ENCODE measurements at regions not wholly inside any gene's neighbourhood (a gene's known extent, or its start where the extent isn't known, plus 50 kb on each side); places are given as distances from the start of the nearest gene placed in this dataset.

DNA sequence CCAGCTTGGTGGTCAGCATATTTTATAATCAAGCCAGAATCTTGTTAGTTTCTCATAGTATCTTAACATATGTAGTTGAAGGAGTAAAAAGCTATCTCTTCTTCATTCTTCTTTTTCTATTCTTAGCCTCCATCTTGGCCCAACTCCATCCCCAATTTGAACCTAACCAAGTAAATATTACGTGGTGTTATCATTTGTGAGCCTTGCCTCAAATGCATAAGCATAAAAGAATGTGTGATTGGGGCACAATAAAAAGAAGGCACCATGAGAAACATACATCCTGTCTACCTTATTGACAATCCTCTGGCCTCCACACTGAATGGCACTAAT lies 181.4 kb upstream of the BMP4 start:
- intact Hi-C loops (cut with DNase I) = no loop called here
- ATAC-seq (no peak), DNase-seq (no peak)
- no peak overlapping the region for H3K4me3 ChIP-seq
- no peaks in the 10 kb centered on the region for H3K27me3 ChIP-seq
- 10% methylated on average over 1 of the region's 1 CpG for whole genome bisulfite sequencing (ENCODE audit: insufficient coverage, low coverage, low lambda C conversion rate, missing lambda C conversion rate)
- peak overlapping the region in 1 of 3 donors; percentile 38 for H3K27ac ChIP-seq
- no peaks in the 10 kb centered on the region for H3K36me3 ChIP-seq
- no peaks in the 10 kb centered on the region for H3K9me3 ChIP-seq
- H3K4me1 ChIP-seq = peaks cover 0 to 23% (median 0%) of the 10 kb centered on the region in 4 donors
- no peak for TF ChIP-seq POLR2A (IDR thresholded peaks at IDR 0.05)
- TF ChIP-seq, protein P1, sequence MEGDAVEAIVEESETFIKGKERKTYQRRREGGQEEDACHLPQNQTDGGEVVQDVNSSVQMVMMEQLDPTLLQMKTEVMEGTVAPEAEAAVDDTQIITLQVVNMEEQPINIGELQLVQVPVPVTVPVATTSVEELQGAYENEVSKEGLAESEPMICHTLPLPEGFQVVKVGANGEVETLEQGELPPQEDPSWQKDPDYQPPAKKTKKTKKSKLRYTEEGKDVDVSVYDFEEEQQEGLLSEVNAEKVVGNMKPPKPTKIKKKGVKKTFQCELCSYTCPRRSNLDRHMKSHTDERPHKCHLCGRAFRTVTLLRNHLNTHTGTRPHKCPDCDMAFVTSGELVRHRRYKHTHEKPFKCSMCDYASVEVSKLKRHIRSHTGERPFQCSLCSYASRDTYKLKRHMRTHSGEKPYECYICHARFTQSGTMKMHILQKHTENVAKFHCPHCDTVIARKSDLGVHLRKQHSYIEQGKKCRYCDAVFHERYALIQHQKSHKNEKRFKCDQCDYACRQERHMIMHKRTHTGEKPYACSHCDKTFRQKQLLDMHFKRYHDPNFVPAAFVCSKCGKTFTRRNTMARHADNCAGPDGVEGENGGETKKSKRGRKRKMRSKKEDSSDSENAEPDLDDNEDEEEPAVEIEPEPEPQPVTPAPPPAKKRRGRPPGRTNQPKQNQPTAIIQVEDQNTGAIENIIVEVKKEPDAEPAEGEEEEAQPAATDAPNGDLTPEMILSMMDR (IDR thresholded peaks at IDR 0.05) = no peak

DNA sequence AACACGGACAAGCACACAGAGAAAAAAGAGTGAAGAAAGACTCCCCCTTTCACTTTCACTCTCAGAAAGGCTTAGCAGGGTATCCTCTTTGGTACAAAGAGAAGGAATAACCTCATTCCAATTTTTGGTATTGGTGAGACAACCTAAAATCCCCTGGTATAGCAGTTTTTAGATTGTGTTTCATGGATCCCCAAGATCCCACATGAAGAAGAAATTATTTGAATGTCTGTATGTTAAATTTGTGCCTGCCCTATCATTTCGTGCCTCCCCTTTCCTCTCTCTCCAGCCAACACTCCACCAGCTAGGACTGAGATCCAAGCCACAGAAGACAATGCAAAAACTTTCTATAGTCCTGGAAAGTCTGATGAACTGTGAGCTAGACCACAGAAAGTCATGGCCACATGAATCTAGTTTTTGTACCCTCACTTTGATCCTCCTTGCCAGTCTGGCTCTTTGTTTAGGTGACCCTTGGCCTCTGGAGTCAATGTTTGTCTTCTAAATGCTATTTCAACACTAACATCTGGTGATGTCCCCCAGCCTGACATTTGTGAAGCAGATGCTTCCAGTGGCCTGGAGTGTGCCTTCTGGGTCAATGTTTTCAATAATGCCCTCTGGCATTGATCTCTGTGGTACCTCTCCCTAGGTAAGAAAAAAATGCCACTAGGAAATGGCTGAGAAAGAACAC lies 181.9 kb upstream of the BMP4 start:
- WGBS (ENCODE audit: insufficient coverage, low coverage, low lambda C conversion rate, missing lambda C conversion rate) = 12% methylated on average over 2 of the region's 2 CpGs
- peak overlapping the region in 1 of 3 donors; percentile 38 for H3K27ac ChIP-seq

DNA sequence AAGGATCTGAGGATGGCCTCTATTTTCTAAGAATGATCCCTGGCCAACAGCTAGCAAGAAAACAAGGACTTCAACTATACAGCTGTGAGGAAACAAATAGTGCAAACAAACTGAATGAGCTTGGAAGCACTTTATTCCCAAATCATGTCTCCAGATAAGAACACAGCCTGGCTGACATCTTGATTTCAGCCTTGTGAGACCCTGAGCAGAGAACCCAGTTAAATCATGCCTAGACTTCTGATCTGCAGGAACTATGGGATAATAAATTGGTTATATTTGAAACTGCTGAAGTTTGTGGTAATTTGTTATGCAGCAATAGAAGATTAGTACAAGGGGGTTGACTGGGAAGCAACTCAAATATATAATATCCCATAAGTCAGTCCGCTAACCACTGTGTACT lies 183.9 kb upstream of the BMP4 start:
- Histone ChIP-seq H3K27ac (no peak overlapping the region), H3K36me3 (no peaks in the 10 kb centered on the region), H3K9me3 (no peaks in the 10 kb centered on the region), H3K4me1 (peaks cover 0 to 13% (median 0%) of the 10 kb centered on the region in 4 donors), H3K4me3 (no peak overlapping the region), H3K27me3 (no peaks in the 10 kb centered on the region)
- ATAC-seq (no peak), DNase-seq (no peak)
- no peak for TF ChIP-seq POLR2A (IDR thresholded peaks at IDR 0.05)
- TF ChIP-seq, protein P1 (IDR thresholded peaks at IDR 0.05) = no peak
- intact Hi-C loops (cut with DNase I) = no loop called here
- WGBS (ENCODE audit: insufficient coverage, low coverage, low lambda C conversion rate, missing lambda C conversion rate) = 90% methylated on average over 1 of the region's 1 CpG

More for the DNA sequence above, 181.9 kb upstream of the BMP4 start:
- TF ChIP-seq, protein P1 (IDR thresholded peaks at IDR 0.05) = no peak
- no peak for TF ChIP-seq POLR2A (IDR thresholded peaks at IDR 0.05)
- intact Hi-C loops (cut with DNase I) = no loop called here
- Histone ChIP-seq H3K9me3 (no peaks in the 10 kb centered on the region), H3K27me3 (no peaks in the 10 kb centered on the region), H3K4me1 (peaks cover 0 to 23% (median 0%) of the 10 kb centered on the region in 4 donors), H3K36me3 (no peaks in the 10 kb centered on the region), H3K4me3 (no peak overlapping the region)
- DNase-seq (peak in 2 of 3 donors; percentile 49 to 54), ATAC-seq (peak; percentile 84 to 97 (median 88))

DNA sequence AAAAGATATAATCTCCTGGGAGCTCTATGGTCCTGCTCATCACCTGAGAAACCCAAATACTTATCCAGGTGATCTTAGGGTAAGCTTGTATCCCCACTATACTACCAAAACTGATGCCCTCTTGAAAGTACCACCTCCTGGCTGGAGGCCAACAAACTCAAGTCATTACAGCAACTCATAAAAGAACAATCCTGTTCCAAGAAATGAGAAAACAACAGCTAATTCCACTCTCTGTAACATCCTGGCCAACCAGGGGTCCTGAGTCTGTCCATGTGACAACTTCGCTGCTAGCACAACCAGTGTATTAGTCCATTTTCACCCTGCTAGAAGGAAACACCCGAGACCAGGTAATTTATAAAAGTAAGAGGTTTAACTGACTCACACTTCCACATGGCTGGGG lies 190.0 kb upstream of the BMP4 start:
- Histone ChIP-seq H3K27me3 (no peaks in the 10 kb centered on the region), H3K9me3 (no peaks in the 10 kb centered on the region), H3K27ac (no peak overlapping the region), H3K4me1 (no peaks in the 10 kb centered on the region), H3K36me3 (no peaks in the 10 kb centered on the region), H3K4me3 (no peak overlapping the region)
- intact Hi-C loops (cut with DNase I) = no loop called here
- 93% methylated on average over 2 of the region's 2 CpGs for WGBS (ENCODE audit: insufficient coverage, low coverage, low lambda C conversion rate, missing lambda C conversion rate)
- no peak for DNase-seq
- no peak for ATAC-seq
- TF ChIP-seq, protein P1 (IDR thresholded peaks at IDR 0.05) = no peak
- TF ChIP-seq POLR2A (IDR thresholded peaks at IDR 0.05) = no peak

Measured in right lobe of liver (tissue), 6 donors.